AG20443 (cell line): ENCODE measurements at regions not wholly inside any gene's neighbourhood (a gene's known extent, or its start where the extent isn't known, plus 50 kb on each side); places are given as distances from the start of the nearest gene placed in this dataset.
"Not testable (repeated sequence)": the region's sequence is repeated elsewhere in the genome, so short reads cannot be mapped to it uniquely, and the experiment has no call there.

Experiments
- DNase-seq: peaks from one replicate; pipeline ENCODE4 v3.0.0; 2012; ENCODE audit warnings: low spot score, mixed read lengths

DNA sequence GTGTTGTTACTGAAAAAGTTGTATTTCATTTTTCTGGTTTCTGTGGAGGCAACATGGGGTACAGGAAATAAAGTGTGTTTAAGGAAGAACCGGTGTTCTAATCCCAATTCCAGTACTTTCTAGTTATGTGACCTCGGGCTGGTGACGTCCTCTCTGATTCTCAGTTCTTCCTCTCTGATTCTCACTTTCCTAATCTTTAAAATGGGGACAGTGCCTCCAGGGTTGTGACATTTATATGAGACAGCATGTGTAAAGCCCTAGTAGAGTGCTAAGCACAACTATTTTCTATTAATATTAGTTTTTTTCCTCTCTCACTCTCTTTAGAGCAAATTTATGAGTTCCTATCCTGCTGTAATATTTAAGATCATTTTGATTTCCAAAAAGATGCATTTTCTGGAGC, 50.9 kb upstream of the PTPDC1 start:
- no peak for DNase-seq

DNA sequence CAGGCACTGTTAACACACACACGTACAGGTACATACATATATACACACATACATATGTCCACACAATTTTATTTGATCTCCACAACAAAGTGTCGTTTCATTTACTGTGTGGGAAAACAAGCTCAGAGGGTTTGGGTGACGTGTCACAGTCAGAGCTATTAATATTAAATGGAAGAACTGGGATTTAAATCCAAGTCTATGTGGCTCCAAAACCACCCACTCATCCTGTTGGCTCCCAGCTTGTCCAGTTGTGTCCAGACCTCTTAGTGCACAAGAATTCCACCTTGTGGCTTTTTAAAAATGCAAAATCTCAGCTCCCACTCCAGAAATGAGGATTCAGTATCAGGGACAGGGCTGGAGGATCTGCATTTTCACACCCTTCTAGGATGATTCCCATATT, 52.3 kb upstream of the PTPDC1 start:
- DNase-seq = no peak

GRCh38 chr9:94031380-94031779, 52.9 kb upstream of the PTPDC1 start:
- DNase-seq = no peak

DNA sequence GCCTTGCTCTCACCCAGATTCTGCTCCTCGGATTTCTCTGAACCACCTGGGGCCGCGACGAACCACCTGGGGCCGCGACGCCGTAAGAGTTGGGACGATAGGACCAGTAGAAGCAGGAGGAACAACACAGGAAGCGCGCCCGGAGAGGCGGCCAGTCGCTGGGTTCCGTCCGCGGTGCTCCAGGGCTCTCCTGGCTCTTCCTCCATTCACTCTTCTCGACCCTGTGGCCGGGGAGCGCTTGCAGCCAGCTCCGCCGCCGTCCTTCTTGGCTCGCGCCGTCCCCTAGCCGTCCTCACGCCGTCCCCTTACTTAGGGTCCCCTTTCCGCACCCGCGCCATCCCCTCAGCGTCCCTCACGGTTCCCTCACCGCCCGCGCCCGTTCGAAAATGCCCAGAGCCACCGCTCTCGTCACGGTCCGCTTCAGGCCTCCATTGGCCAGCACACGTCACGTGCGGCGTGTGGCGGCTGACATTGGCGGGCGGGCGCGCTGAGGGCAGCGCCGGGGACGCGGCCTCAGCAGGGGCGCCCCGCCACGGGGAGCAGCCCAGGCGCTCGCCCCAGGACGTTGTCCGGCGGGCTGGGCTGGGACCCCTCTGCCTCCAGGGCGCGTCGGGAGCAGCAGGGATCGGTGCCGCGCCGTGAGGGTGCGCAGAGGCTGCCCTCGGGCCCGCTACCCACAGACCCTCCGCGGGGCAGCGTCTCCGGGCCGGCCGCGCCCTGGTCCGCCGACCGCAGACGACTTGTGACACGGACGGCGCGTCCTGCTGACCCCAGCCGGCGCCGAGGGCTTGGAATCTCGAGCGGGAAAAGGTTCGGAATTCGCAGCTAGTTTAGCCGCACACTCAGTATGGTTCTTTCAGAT, 53.7 kb upstream of the PTPDC1 start:
- DNase-seq = peak; percentile 96

DNA sequence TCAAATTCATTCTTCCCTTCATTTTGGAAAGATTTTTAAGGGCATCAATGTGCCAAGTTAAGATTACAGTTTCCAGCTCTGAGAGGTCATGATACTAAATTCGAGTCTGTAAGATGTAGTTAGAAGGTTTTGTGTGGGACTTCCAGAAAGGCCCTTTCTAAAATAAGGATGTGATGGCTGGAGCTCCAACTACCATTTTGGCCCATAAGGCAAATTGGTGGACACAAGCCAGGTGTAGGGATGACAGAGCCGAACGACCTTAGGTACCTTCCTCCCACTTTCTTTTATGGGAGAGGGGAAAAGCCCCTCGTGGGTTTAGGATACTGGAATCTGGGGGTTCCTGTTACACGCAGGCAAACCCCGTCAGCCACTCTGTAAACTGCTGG, 54.3 kb upstream of the PTPDC1 start:
- no peak for DNase-seq

DNA sequence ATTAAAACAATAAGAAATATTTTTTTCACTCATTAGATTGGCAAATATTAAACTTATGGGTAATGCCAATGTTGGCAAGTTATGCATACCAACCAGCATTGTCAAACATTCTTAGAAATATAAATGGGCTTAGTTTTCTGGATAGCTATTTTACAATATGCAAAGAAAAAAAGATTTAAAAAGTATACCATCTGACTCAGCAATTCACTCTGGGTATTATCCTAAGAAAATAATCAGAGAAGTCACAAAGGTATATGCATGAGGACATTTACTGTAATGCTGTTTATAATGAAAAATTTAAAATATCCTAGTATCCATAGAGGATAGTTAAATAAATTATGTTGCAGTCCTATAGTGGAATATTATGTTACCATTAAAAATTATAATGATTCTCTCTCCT, 57.4 kb upstream of the PTPDC1 start:
- no peak for DNase-seq

DNA sequence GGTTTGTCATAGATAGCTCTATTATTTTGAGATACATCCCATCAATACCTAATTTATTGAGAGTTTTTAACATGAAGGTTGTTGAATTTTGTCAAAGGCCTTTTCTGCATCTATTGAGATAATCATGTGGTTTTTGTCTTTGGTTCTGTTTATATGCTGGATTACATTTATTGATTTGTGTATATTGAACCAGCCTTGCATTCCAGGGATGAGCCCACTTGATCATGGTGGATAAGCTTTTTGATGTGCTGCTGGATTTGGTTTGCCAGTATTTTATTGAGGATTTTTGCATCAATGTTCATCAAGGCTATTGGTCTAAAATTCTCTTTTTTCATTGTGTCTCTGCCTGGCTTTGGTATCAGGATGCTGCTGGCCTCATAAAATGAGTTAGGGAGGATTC, 61.8 kb upstream of the PTPDC1 start:
- not testable (repeated sequence) for DNase-seq

DNA sequence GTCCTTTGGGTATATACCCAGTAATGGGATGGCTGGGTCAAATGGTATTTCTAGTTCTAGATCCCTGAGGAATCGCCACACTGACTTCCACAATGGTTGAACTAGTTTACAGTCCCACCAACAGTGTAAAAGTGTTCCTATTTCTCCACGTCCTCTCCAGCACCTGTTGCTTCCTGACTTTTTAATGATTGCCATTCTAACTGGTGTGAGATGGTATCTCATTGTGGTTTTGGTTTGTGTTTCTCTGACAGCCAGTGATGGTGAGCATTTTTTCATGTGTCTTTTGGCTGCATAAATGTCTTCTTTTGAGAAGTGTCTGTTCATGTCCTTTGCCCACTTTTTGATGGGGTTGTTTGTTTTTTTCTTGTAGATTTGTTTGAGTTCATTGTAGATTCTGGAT, 63.4 kb upstream of the PTPDC1 start:
- DNase-seq = not testable (repeated sequence)

GRCh38 chr9:94018628-94019027, 63.5 kb upstream of the BARX1 start:
- DNase-seq = no peak

GRCh38 chr9:94017939-94018531, 62.9 kb upstream of the BARX1 start:
- DNase-seq = no peak

GRCh38 chr9:94016744-94017143, 61.6 kb upstream of the BARX1 start:
- DNase-seq = no peak

- DNase-seq = no peak
Measured at GRCh38 chr9:94014920-94015319, 59.8 kb upstream of the BARX1 start.

DNA sequence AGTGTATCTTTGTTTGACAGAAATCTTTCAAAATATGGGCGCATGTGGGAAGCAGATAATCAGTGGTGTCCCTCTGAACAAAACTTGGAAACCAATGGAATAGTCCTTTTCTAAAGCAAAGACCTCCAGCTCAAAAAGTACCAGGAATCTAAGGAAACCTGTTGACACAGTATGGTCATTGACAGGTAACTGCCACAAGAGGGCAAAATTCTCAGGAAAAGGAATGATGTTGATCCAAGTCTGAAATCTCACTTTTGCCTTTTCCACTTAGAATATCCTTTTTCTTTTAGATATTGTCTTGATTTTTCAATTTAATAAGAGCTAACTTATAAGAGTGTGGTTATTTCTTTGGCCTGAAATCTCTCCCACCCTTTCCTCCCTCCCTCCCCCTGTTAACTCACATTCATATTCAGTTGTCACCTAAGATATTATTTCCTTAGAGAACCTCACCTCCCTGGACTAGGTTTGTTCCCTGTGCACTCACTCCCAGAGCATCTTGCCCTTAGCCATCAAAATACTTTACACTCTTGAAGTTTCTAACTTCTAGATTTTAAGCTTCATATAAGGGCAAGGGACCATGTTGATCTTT, 59.0 kb upstream of the BARX1 start:
- peak; percentile 57 for DNase-seq

- DNase-seq = peak; percentile 68
Measured at GRCh38 chr9:94010980-94011533, 55.9 kb upstream of the BARX1 start.

DNA sequence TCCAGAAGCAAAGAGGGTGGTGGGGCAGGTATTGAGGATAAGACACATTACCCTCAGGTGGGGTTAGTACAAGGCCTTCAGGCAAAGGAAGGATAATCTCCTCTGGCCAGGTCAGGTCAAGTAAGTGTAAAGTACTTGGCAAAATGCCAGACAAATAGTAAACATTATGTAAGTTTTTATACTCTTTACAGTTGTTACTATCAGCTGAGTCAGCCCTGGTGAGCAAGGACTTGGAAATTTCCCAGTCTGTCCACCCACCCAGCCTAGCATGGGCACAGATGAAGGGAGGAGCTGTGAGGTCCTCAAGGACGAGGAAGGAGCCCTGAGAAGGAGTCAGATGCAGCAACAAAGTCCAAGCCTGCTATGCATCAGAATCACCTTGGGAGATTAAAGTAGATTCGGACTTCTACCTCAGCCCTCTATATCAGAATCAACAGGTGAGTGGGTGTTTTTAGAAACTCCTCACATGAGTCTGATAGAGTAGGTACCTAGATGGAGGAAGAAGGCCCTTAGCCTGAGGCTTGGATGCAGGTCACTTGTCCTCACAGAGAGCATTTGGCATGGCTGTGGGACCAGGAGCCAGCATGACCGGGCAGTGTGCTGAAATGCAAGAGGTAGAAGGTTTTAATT, 50.2 kb upstream of the BARX1 start:
- DNase-seq = no peak
